ENCODE measurements at regions not wholly inside any gene's neighbourhood (a gene's known extent, or its start where the extent isn't known, plus 50 kb on each side); places are given as distances from the start of the nearest gene placed in this dataset.

GRCh38 chr11:44382656-44383240 is 72.8 kb upstream of the ALX4 start:
- Histone ChIP-seq H3K27me3 (ENCODE audit: control insufficient read depth, low read length) (no peaks in the 10 kb centered on the region), H3K36me3 (ENCODE audit: control insufficient read depth, low read length) (no peaks in the 10 kb centered on the region), H3K4me1 (ENCODE audit: control insufficient read depth, low read length) (no peaks in the 10 kb centered on the region), H3K4me2 (ENCODE audit: low read length) (no peak overlapping the region), H3F3A (ENCODE audit: control insufficient read depth, insufficient read depth) (no peaks in the 10 kb centered on the region), H3K79me2 (ENCODE audit: control insufficient read depth, low read length) (no peaks in the 10 kb centered on the region), H4K20me1 (ENCODE audit: control insufficient read depth, insufficient read depth, low read depth, low read length) (no peaks in the 10 kb centered on the region), H3K9me3 (ENCODE audit: control insufficient read depth, insufficient read depth, low read length) (no peaks in the 10 kb centered on the region), H3K27ac (ENCODE audit: low read depth, low read length) (no peak overlapping the region), H3K9me2 (replicated peaks; ENCODE audit: control insufficient read depth, low read length) (no peaks in the 10 kb centered on the region), H3K4me3 (ENCODE audit: low read length) (no peak overlapping the region)
- TF ChIP-seq EZH2phosphoT487 (IDR thresholded peaks at IDR 0.05; ENCODE audit: borderline replicate concordance, low read length) (no peak), CTCF (IDR thresholded peaks at IDR 0.05; ENCODE audit: low read depth, low read length, poor library complexity, severe bottlenecking) (no peak)

GRCh38 chr11:44383246-44383645 is 73.3 kb upstream of the ALX4 start:
- Histone ChIP-seq H3F3A (ENCODE audit: control insufficient read depth, insufficient read depth) (no peaks in the 10 kb centered on the region), H3K27ac (ENCODE audit: low read depth, low read length) (no peak overlapping the region), H4K20me1 (ENCODE audit: control insufficient read depth, insufficient read depth, low read depth, low read length) (no peaks in the 10 kb centered on the region), H3K9me3 (ENCODE audit: control insufficient read depth, insufficient read depth, low read length) (no peaks in the 10 kb centered on the region), H3K79me2 (ENCODE audit: control insufficient read depth, low read length) (no peaks in the 10 kb centered on the region), H3K36me3 (ENCODE audit: control insufficient read depth, low read length) (no peaks in the 10 kb centered on the region), H3K9me2 (replicated peaks; ENCODE audit: control insufficient read depth, low read length) (no peaks in the 10 kb centered on the region), H3K4me3 (ENCODE audit: low read length) (no peak overlapping the region), H3K4me2 (ENCODE audit: low read length) (no peak overlapping the region), H3K27me3 (ENCODE audit: control insufficient read depth, low read length) (no peaks in the 10 kb centered on the region), H3K4me1 (ENCODE audit: control insufficient read depth, low read length) (no peaks in the 10 kb centered on the region)
- TF ChIP-seq EZH2phosphoT487 (IDR thresholded peaks at IDR 0.05; ENCODE audit: borderline replicate concordance, low read length): no peak
- TF ChIP-seq CTCF (IDR thresholded peaks at IDR 0.05; ENCODE audit: low read depth, low read length, poor library complexity, severe bottlenecking): no peak

GRCh38 chr11:44387415-44387814 is 77.5 kb upstream of the ALX4 start:
- H4K20me1 ChIP-seq (ENCODE audit: control insufficient read depth, insufficient read depth, low read depth, low read length): no peaks in the 10 kb centered on the region
- no peaks in the 10 kb centered on the region for H3K79me2 ChIP-seq (ENCODE audit: control insufficient read depth, low read length)
- no peak overlapping the region for H3K4me3 ChIP-seq (ENCODE audit: low read length)
- H3K27ac ChIP-seq (ENCODE audit: low read depth, low read length): no peak overlapping the region
- no peaks in the 10 kb centered on the region; the same call in 1 of the 2 replicates for H3K27me3 ChIP-seq (ENCODE audit: control insufficient read depth, low read length)
- no peaks in the 10 kb centered on the region for H3K9me2 ChIP-seq (replicated peaks; ENCODE audit: control insufficient read depth, low read length)
- H3K4me1 ChIP-seq (ENCODE audit: control insufficient read depth, low read length): no peaks in the 10 kb centered on the region
- no peak overlapping the region for H3K4me2 ChIP-seq (ENCODE audit: low read length)
- H3K9me3 ChIP-seq (ENCODE audit: control insufficient read depth, insufficient read depth, low read length): peaks cover 4% of the 10 kb centered on the region
- no peak for TF ChIP-seq CTCF (IDR thresholded peaks at IDR 0.05; ENCODE audit: low read depth, low read length, poor library complexity, severe bottlenecking)
- no peak for TF ChIP-seq EZH2phosphoT487 (IDR thresholded peaks at IDR 0.05; ENCODE audit: borderline replicate concordance, low read length)
- no peaks in the 10 kb centered on the region for H3F3A ChIP-seq (ENCODE audit: control insufficient read depth, insufficient read depth)
- no peaks in the 10 kb centered on the region for H3K36me3 ChIP-seq (ENCODE audit: control insufficient read depth, low read length)
